ENCODE measurements at regions not wholly inside any gene's neighbourhood (a gene's known extent, or its start where the extent isn't known, plus 50 kb on each side); places are given as distances from the start of the nearest gene placed in this dataset.

DNA sequence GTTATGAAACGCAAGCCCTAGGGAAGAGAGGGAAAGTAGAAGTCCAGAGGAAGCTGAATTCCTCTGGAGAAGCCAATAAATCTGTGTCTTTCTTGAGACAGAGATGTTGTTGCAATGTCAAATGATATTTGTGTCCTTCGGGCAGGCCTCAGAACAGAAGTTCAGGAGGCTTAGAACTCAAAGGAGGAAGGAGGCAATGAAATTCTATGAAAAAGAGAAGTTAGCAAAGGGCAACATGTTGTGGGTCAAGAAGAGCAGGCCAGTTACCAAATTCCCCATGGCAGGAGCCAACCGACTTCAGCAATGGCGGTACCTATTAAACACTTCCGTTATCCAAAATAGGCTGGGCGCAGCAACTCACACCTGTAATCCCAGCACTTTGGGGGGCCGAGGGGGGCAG, 109.0 kb upstream of the DHX40 start:
- no peak for ATAC-seq
- TF ChIP-seq, protein P1, sequence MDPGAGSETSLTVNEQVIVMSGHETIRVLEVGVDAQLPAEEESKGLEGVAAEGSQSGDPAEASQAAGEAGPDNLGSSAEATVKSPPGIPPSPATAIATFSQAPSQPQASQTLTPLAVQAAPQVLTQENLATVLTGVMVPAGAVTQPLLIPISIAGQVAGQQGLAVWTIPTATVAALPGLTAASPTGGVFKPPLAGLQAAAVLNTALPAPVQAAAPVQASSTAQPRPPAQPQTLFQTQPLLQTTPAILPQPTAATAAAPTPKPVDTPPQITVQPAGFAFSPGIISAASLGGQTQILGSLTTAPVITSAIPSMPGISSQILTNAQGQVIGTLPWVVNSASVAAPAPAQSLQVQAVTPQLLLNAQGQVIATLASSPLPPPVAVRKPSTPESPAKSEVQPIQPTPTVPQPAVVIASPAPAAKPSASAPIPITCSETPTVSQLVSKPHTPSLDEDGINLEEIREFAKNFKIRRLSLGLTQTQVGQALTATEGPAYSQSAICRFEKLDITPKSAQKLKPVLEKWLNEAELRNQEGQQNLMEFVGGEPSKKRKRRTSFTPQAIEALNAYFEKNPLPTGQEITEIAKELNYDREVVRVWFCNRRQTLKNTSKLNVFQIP (CRISPR knock-in tag; IDR thresholded peaks at IDR 0.05; ENCODE audit: borderline replicate concordance, low read depth), result no peak
- TF ChIP-seq, protein P2, sequence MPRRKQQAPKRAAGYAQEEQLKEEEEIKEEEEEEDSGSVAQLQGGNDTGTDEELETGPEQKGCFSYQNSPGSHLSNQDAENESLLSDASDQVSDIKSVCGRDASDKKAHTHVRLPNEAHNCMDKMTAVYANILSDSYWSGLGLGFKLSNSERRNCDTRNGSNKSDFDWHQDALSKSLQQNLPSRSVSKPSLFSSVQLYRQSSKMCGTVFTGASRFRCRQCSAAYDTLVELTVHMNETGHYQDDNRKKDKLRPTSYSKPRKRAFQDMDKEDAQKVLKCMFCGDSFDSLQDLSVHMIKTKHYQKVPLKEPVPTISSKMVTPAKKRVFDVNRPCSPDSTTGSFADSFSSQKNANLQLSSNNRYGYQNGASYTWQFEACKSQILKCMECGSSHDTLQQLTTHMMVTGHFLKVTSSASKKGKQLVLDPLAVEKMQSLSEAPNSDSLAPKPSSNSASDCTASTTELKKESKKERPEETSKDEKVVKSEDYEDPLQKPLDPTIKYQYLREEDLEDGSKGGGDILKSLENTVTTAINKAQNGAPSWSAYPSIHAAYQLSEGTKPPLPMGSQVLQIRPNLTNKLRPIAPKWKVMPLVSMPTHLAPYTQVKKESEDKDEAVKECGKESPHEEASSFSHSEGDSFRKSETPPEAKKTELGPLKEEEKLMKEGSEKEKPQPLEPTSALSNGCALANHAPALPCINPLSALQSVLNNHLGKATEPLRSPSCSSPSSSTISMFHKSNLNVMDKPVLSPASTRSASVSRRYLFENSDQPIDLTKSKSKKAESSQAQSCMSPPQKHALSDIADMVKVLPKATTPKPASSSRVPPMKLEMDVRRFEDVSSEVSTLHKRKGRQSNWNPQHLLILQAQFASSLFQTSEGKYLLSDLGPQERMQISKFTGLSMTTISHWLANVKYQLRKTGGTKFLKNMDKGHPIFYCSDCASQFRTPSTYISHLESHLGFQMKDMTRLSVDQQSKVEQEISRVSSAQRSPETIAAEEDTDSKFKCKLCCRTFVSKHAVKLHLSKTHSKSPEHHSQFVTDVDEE (CRISPR knock-in tag; IDR thresholded peaks at IDR 0.05), result no peak
- no peak for TF ChIP-seq CSDC2 (CRISPR knock-in tag; IDR thresholded peaks at IDR 0.05)
- no peak for TF ChIP-seq OSR1 (CRISPR knock-in tag; IDR thresholded peaks at IDR 0.05)
- no peak for TF ChIP-seq GLIS3 (CRISPR knock-in tag; IDR thresholded peaks at IDR 0.05)
- TF ChIP-seq, protein P3, sequence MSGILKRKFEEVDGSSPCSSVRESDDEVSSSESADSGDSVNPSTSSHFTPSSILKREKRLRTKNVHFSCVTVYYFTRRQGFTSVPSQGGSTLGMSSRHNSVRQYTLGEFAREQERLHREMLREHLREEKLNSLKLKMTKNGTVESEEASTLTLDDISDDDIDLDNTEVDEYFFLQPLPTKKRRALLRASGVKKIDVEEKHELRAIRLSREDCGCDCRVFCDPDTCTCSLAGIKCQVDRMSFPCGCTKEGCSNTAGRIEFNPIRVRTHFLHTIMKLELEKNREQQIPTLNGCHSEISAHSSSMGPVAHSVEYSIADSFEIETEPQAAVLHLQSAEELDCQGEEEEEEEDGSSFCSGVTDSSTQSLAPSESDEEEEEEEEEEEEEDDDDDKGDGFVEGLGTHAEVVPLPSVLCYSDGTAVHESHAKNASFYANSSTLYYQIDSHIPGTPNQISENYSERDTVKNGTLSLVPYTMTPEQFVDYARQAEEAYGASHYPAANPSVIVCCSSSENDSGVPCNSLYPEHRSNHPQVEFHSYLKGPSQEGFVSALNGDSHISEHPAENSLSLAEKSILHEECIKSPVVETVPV (CRISPR knock-in tag; IDR thresholded peaks at IDR 0.05), result no peak
- TF ChIP-seq ESRRG (CRISPR knock-in tag; IDR thresholded peaks at IDR 0.05), result no peak
- no peak for TF ChIP-seq TOX (CRISPR knock-in tag; IDR thresholded peaks at IDR 0.05; ENCODE audit: borderline replicate concordance)
- TF ChIP-seq RARB (CRISPR knock-in tag; IDR thresholded peaks at IDR 0.05), result no peak
- no peak for TF ChIP-seq ZNF565 (CRISPR knock-in tag; conservative IDR thresholded peaks at IDR 0.05; ENCODE audit: low read depth)
- no peak for TF ChIP-seq ZC3H10 (CRISPR knock-in tag; IDR thresholded peaks at IDR 0.05)
- no peak for TF ChIP-seq PPARA (CRISPR knock-in tag; IDR thresholded peaks at IDR 0.05; ENCODE audit: borderline replicate concordance)
- no peak for TF ChIP-seq ISL1 (CRISPR knock-in tag; IDR thresholded peaks at IDR 0.05)
- TF ChIP-seq ARNTL (CRISPR knock-in tag; IDR thresholded peaks at IDR 0.05; ENCODE audit: borderline replicate concordance, low read depth), result no peak
- TF ChIP-seq ZFP3 (CRISPR knock-in tag; IDR thresholded peaks at IDR 0.05), result no peak
- TF ChIP-seq, protein P4, sequence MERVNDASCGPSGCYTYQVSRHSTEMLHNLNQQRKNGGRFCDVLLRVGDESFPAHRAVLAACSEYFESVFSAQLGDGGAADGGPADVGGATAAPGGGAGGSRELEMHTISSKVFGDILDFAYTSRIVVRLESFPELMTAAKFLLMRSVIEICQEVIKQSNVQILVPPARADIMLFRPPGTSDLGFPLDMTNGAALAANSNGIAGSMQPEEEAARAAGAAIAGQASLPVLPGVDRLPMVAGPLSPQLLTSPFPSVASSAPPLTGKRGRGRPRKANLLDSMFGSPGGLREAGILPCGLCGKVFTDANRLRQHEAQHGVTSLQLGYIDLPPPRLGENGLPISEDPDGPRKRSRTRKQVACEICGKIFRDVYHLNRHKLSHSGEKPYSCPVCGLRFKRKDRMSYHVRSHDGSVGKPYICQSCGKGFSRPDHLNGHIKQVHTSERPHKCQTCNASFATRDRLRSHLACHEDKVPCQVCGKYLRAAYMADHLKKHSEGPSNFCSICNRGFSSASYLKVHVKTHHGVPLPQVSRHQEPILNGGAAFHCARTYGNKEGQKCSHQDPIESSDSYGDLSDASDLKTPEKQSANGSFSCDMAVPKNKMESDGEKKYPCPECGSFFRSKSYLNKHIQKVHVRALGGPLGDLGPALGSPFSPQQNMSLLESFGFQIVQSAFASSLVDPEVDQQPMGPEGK (CRISPR knock-in tag; IDR thresholded peaks at IDR 0.05; ENCODE audit: borderline replicate concordance), result no peak
- no peak for TF ChIP-seq ZNF8 (CRISPR knock-in tag; IDR thresholded peaks at IDR 0.05)

DNA sequence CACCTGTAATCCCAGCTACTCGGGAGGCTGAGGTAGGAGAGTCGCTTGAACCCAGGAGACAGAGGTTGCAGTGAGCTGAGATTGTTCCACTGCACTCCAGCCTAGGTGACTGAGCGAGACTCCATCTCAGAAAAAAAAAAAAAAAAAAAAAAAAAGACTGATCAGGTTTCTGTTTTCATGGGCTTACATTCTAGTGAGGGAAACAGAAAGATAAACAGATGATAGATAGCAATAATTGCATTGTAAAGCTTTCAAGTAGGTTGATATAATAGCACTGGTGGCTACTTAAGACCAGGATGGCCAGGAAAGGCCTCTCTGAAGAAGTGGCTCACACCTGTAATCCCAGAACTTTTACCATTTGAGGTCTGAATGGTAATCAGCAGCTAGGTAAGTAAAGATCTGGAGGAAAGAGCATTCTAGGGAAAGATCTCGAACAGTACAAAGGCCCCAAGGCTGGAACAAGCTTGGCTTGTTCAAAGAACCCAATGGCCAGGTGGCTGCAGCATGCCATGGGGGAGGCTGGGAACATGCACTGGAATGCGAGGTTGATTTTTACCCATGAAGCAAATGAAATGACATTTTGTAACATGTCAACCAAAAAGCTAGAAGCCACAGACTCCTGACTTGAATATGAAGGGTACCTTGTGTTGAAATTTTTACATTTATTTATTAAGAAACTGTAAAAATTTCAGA, 108.3 kb upstream of the DHX40 start:
- no peak for ATAC-seq
- TF ChIP-seq RARB (CRISPR knock-in tag; IDR thresholded peaks at IDR 0.05), result no peak
- TF ChIP-seq, protein P3 (CRISPR knock-in tag; IDR thresholded peaks at IDR 0.05), result no peak
- no peak for TF ChIP-seq TOX (CRISPR knock-in tag; IDR thresholded peaks at IDR 0.05; ENCODE audit: borderline replicate concordance)
- no peak for TF ChIP-seq ZNF8 (CRISPR knock-in tag; IDR thresholded peaks at IDR 0.05)
- no peak for TF ChIP-seq ZFP30 (CRISPR knock-in tag; IDR thresholded peaks at IDR 0.05)
- no peak for TF ChIP-seq ESRRG (CRISPR knock-in tag; IDR thresholded peaks at IDR 0.05)
- TF ChIP-seq ZNF565 (CRISPR knock-in tag; conservative IDR thresholded peaks at IDR 0.05; ENCODE audit: low read depth), result no peak
- no peak for TF ChIP-seq CSDC2 (CRISPR knock-in tag; IDR thresholded peaks at IDR 0.05)
- no peak for TF ChIP-seq ARNTL (CRISPR knock-in tag; IDR thresholded peaks at IDR 0.05; ENCODE audit: borderline replicate concordance, low read depth)
- TF ChIP-seq, protein P2 (CRISPR knock-in tag; IDR thresholded peaks at IDR 0.05), result no peak
- TF ChIP-seq GLIS3 (CRISPR knock-in tag; IDR thresholded peaks at IDR 0.05), result no peak
- TF ChIP-seq ZC3H10 (CRISPR knock-in tag; IDR thresholded peaks at IDR 0.05), result no peak
- TF ChIP-seq ISL1 (CRISPR knock-in tag; IDR thresholded peaks at IDR 0.05), result no peak
- TF ChIP-seq, protein P1 (CRISPR knock-in tag; IDR thresholded peaks at IDR 0.05; ENCODE audit: borderline replicate concordance, low read depth), result no peak
- TF ChIP-seq ZFP3 (CRISPR knock-in tag; IDR thresholded peaks at IDR 0.05), result no peak
- TF ChIP-seq ZNF70 (CRISPR knock-in tag; IDR thresholded peaks at IDR 0.05), result no peak
- TF ChIP-seq, protein P5, sequence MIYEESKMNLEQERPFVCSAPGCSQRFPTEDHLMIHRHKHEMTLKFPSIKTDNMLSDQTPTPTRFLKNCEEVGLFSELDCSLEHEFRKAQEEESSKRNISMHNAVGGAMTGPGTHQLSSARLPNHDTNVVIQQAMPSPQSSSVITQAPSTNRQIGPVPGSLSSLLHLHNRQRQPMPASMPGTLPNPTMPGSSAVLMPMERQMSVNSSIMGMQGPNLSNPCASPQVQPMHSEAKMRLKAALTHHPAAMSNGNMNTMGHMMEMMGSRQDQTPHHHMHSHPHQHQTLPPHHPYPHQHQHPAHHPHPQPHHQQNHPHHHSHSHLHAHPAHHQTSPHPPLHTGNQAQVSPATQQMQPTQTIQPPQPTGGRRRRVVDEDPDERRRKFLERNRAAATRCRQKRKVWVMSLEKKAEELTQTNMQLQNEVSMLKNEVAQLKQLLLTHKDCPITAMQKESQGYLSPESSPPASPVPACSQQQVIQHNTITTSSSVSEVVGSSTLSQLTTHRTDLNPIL (CRISPR knock-in tag; IDR thresholded peaks at IDR 0.05; ENCODE audit: low read depth), result no peak

All from SK-N-SH treated with all-trans-retinoic acid at 6 μM for 48 hours (cell line).